ENCODE measurements at regions not wholly inside any gene's neighbourhood (a gene's known extent, or its start where the extent isn't known, plus 50 kb on each side); places are given as distances from the start of the nearest gene placed in this dataset.

GRCh38 chr15:94026458-94027304 lies 204.7 kb upstream of the MCTP2 start:
- Histone ChIP-seq H3K27me3 (ENCODE audit: insufficient read depth, low read depth, severe bottlenecking) (peaks cover 79% of the 10 kb centered on the region), H3K9me3 (ENCODE audit: severe bottlenecking) (no peaks in the 10 kb centered on the region), H3K36me3 (no peaks in the 10 kb centered on the region), H3K4me3 (ENCODE audit: low read depth, low read length) (no peak overlapping the region), H3K27ac (no peak overlapping the region)
- DNase-seq = no peak
- TF ChIP-seq CTCF (IDR thresholded peaks at IDR 0.05; ENCODE audit: low read depth, low read length) = no peak

- no peaks in the 10 kb centered on the region for H3K9me3 ChIP-seq (ENCODE audit: severe bottlenecking)
- no peak for TF ChIP-seq CTCF (IDR thresholded peaks at IDR 0.05; ENCODE audit: low read depth, low read length)
- H3K36me3 ChIP-seq = no peaks in the 10 kb centered on the region
- H3K27me3 ChIP-seq (ENCODE audit: insufficient read depth, low read depth, severe bottlenecking) = peaks cover 81% of the 10 kb centered on the region
- H3K27ac ChIP-seq = no peak overlapping the region
- DNase-seq = no peak
- H3K4me3 ChIP-seq (ENCODE audit: low read depth, low read length) = no peak overlapping the region
Measured at GRCh38 chr15:94023531-94023930, 207.8 kb upstream of the MCTP2 start.

DNA sequence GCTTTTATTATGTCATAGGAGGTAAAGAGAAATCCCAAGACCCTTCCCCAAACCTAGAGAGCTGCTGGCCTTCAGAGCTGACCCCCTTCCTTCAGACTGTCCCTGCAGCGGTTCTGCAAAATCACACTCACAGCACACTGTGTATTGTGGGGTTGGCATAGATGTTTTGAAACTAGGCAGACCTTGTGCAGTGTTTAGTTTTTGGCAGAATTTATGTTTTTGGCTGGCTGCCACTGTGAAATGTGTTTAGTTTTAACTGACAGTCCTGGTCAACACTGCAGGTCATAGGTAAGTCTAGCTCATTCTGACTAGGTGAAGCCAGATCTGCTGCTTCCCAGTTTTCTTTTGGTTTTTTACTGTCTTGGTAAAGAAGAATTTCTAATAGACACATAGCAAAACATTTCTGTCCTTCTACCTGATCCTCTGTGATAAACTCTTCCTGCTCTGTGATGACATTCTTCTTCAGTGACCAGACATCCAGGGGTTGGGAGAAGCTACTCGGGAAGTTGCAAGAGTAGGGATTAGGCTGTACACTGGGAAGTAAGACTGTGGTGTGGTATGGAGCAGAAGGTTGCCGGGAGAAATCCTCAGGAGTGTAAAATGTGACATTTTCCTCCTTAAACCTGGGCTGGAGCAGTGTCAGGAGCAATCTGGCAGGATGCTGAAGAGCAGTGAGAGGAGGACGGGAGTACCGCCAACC lies 209.6 kb upstream of the MCTP2 start:
- DNase-seq = no peak
- peaks cover 85% of the 10 kb centered on the region for H3K27me3 ChIP-seq (ENCODE audit: insufficient read depth, low read depth, severe bottlenecking)
- H3K36me3 ChIP-seq = no peaks in the 10 kb centered on the region
- no peaks in the 10 kb centered on the region for H3K9me3 ChIP-seq (ENCODE audit: severe bottlenecking)
- H3K4me3 ChIP-seq (ENCODE audit: low read depth, low read length) = no peak overlapping the region
- no peak overlapping the region for H3K27ac ChIP-seq
- TF ChIP-seq CTCF (IDR thresholded peaks at IDR 0.05; ENCODE audit: low read depth, low read length) = no peak

DNA sequence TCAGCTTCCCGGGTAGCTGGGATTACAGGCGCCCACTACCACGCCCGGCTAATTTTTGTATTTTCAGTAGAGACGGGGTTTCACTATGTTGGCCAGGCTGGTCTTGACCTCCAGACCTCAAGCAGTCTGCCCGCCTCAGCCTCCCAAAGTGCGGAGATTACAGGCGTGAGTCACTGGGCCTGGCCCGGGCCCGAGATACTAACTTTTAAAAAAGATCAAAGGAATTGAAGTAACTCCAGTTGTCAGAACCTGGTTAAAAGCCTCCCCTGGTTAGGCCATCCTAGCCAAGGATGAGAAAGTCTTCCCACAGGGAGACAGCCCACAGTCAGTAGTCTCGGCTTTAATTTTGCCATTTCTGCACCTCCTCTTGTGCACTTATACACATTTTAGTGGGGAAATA lies 212.3 kb upstream of the MCTP2 start:
- no peak for DNase-seq
- H3K27ac ChIP-seq = no peak overlapping the region
- H3K4me3 ChIP-seq (ENCODE audit: low read depth, low read length) = no peak overlapping the region
- H3K9me3 ChIP-seq (ENCODE audit: severe bottlenecking) = peaks cover 4% of the 10 kb centered on the region
- no peaks in the 10 kb centered on the region for H3K36me3 ChIP-seq
- no peak for TF ChIP-seq CTCF (IDR thresholded peaks at IDR 0.05; ENCODE audit: low read depth, low read length)
- H3K27me3 ChIP-seq (ENCODE audit: insufficient read depth, low read depth, severe bottlenecking) = peaks cover 73% of the 10 kb centered on the region

GRCh38 chr15:94015324-94015723 lies 216.0 kb upstream of the MCTP2 start:
- TF ChIP-seq CTCF (IDR thresholded peaks at IDR 0.05; ENCODE audit: low read depth, low read length) = no peak
- no peak for DNase-seq
- peaks cover 4% of the 10 kb centered on the region for H3K9me3 ChIP-seq (ENCODE audit: severe bottlenecking)
- H3K27ac ChIP-seq = no peak overlapping the region
- H3K4me3 ChIP-seq (ENCODE audit: low read depth, low read length) = no peak overlapping the region
- peaks cover 69% of the 10 kb centered on the region for H3K27me3 ChIP-seq (ENCODE audit: insufficient read depth, low read depth, severe bottlenecking)
- H3K36me3 ChIP-seq = no peaks in the 10 kb centered on the region
